ENCODE measurements at regions not wholly inside any gene's neighbourhood (a gene's known extent, or its start where the extent isn't known, plus 50 kb on each side); places are given as distances from the start of the nearest gene placed in this dataset.
A peak's percentile ranks its signal among the peaks of the same experiment; 100 is the strongest.
"Not testable (repeated sequence)": the region's sequence is repeated elsewhere in the genome, so short reads cannot be mapped to it uniquely, and the experiment has no call there.

DNA sequence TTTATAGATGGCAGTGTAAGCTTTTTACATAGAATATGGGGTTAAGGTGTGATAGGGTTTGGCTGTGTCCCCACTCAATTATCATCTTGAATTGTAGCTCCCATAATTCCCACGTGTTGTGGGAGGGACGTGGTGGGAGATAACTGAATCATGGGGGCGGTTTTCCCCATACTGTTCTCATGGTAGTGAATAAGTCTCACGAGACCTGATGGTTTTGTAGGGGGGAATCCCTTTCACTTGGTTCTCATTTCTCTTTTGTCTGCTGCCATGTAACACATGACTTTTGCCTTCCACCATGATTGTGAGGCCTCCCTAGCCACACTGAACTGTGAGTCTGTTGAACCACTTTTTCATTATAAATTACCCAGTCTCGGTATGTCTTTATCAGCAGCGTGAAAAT lies 290.3 kb upstream of the B3GALT2 start:
- ATAC-seq (no peak), DNase-seq (no peak)
- intact Hi-C loops (cut with DNase I): no loop called here

DNA sequence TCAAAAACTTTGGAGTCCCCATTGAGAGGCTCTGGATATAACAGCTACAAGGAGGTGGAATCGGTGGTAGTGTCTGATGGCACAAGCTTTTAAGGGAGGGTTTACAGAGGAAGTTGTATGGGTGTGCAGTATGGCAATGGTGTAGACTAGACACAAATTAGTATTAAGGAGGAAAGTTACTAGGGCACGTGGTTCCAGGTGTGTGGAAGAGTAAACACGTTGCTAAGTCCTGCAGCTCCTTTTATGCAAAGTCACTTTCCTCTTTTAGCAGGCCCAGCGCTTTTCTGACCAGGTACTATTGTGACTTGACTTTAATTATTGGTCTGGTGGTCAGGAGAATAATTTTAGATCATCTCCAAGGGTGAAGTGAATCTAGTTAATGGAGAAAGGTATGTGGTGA lies 287.5 kb upstream of the B3GALT2 start:
- DNase-seq: no peak
- ATAC-seq: no peak

GRCh38 chr1:193472838-193473398 lies 286.5 kb upstream of the B3GALT2 start:
- ATAC-seq (no peak), DNase-seq (no peak)
- intact Hi-C loops (cut with DNase I): no loop called here

More for the DNA sequence above, 287.5 kb upstream of the B3GALT2 start:
- intact Hi-C loops (cut with DNase I): no loop called here

DNA sequence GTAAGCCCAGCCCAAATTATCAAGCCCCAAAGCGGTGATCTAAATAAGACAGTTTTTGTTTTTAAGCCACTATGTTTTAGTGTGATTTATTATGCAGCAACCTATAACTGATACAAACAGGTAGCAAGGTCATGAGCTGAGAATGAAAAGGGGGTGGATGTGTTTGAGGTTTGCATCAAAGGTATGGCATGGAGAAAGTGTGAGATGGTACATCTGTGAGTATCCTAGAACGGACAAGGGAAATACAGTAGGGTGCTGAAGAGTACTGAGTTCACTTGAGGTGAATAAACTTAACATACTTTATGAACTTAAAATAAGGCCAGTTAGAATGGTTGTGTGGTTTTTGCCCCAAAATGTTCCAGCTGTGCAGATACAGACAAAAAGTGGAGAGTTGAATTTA lies 286.0 kb upstream of the B3GALT2 start:
- no peak for ATAC-seq
- DNase-seq: no peak
- intact Hi-C loops (cut with DNase I): no loop called here

DNA sequence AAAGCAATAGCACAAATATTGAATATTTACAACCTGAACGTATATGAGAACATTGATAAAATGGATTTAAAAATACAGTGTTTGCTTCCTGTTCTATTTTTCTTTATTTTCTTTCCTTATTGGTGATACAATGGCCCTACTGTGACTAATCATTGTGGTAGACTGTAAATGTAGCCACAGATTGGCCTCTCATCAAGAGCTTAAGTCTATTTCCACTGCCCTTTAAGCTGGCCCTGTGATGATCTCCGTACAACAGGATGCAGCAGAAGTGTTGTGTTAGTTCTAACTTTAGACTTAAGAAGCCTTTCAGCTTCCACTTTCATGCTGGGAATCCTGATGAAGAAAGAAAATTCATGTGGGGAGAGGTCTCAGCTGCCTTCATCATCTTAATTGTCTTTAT lies 285.6 kb upstream of the B3GALT2 start:
- DNase-seq: no peak
- intact Hi-C loops (cut with DNase I): no loop called here
- no peak for ATAC-seq

- no peak for ATAC-seq
- intact Hi-C loops (cut with DNase I): no loop called here
- no peak for DNase-seq
These were observed 277.0 kb upstream of the B3GALT2 start for GRCh38 chr1:193463326-193463932.

- intact Hi-C loops (cut with DNase I): no loop called here
- no peak for ATAC-seq
- DNase-seq: no peak
These were observed 276.4 kb upstream of the B3GALT2 start for GRCh38 chr1:193462629-193463320.

GRCh38 chr1:193458628-193459027 lies 272.2 kb upstream of the B3GALT2 start:
- no peak for DNase-seq
- intact Hi-C loops (cut with DNase I): no loop called here
- peak in 1 of 2 donors; percentile 47 for ATAC-seq

DNA sequence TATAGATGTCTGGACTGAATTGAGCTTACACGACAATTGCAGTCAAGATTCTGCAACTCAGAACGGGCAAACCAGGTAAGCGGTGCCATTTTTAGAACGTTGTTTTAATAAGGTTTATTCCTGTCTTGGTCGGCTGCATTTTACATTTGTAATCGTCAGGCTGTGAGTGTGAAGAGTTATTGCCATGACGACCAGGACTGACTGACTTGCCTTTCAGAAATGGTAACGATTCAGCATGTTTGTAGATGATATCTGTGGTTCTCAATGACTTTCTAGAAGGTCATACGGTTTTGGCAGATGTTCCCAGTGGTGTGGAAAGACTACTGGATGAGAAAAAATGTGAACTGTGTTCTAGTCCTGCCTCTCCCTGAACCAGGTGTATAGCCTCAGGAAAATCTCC lies 271.3 kb upstream of the B3GALT2 start:
- ATAC-seq: no peak
- no peak for DNase-seq
- intact Hi-C loops (cut with DNase I): no loop called here

GRCh38 chr1:193456811-193457280 lies 270.4 kb upstream of the B3GALT2 start:
- DNase-seq (no peak), ATAC-seq (no peak)
- intact Hi-C loops (cut with DNase I): no loop called here

DNA sequence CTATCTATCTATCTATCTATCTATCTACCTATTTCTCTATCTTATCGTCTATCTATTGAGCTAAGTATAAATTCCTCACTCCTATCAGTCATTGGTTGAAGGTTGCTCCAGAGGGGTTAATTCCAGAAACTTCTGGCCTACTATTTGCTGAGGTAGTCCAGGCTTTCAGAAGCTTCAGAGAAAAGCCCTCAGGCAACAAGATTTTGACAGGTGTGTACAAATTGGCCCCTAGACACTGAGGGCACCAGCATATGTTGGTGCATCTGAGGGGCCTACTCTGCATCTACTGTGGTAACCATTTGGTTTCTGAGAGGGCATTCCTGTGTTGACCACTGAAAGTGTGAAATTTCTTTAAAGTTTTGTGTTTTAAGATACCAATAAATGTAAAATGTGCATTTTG lies 265.2 kb upstream of the B3GALT2 start:
- intact Hi-C loops (cut with DNase I): no loop called here
- ATAC-seq: no peak
- DNase-seq: no peak

- intact Hi-C loops (cut with DNase I): no loop called here
- DNase-seq: no peak
- ATAC-seq: no peak
These were observed 264.6 kb upstream of the B3GALT2 start for GRCh38 chr1:193451001-193451400.

GRCh38 chr1:193448682-193449461 lies 262.5 kb upstream of the B3GALT2 start:
- ATAC-seq (no peak), DNase-seq (no peak)
- intact Hi-C loops (cut with DNase I): no loop called here

GRCh38 chr1:193443886-193444285 lies 257.5 kb upstream of the B3GALT2 start:
- intact Hi-C loops (cut with DNase I): no loop called here

GRCh38 chr1:193438771-193439170 lies 252.4 kb upstream of the B3GALT2 start:
- DNase-seq (no peak), ATAC-seq (no peak)
- intact Hi-C loops (cut with DNase I): no loop called here

More at GRCh38 chr1:193443886-193444285, 257.5 kb upstream of the B3GALT2 start:
- no peak for ATAC-seq
- DNase-seq: no peak

- no peak for DNase-seq
- no peak for ATAC-seq
- intact Hi-C loops (cut with DNase I): no loop called here
These were observed 251.9 kb upstream of the B3GALT2 start for GRCh38 chr1:193438312-193438711.

DNA sequence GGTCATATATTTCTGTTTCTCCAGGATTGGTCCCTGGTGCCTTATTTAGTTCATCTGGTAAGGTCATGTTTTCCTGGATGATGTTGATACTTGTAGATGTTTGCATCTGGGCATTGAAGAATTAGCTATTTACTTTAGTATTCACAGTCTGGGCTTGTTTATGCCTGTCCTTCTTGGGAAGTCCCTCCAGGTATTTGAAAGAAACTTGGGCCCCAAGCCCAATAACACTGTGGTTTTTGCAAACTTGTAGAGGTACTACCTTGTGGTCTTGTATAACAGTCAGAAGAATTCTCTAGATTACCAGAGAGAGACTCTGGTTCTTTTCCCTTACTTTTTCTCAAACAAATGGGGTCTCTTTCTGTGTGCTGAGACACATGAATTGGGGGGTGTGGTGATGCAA lies 251.4 kb upstream of the B3GALT2 start:
- intact Hi-C loops (cut with DNase I): no loop called here
- no peak for ATAC-seq
- no peak for DNase-seq

DNA sequence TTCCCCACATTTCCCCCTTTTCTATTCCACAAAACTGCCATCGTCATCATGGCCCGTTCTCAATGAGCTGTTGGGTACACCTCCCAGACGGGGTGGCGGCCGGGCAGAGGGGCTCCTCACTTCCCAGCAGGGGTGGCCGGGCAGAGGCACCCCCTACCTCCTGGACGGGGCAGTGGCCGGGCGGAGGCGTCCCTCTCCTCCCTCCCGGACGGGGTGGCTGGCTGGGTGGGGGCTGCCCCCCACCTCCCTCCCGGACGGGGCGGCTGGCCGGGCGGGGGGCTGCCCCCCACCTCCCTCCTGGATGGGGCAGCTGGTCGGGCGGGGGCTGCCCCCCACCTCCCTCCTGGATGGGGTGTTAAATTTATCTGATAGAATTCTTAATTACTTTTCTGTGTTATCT lies 250.9 kb upstream of the B3GALT2 start:
- ATAC-seq; intact Hi-C loops (cut with DNase I); DNase-seq: not testable (repeated sequence)

- DNase-seq (no peak), ATAC-seq (no peak)
- intact Hi-C loops (cut with DNase I): no loop called here
These were observed 249.4 kb upstream of the B3GALT2 start for GRCh38 chr1:193435781-193436180.

- ATAC-seq: no peak
- intact Hi-C loops (cut with DNase I): no loop called here
These were observed 247.9 kb upstream of the B3GALT2 start for GRCh38 chr1:193434319-193434718.

More at GRCh38 chr1:193434319-193434718, 247.9 kb upstream of the B3GALT2 start:
- DNase-seq: no peak

All from left cardiac atrium (tissue), 4 donors.